ENCODE measurements at regions not wholly inside any gene's neighbourhood (a gene's known extent, or its start where the extent isn't known, plus 50 kb on each side); places are given as distances from the start of the nearest gene placed in this dataset.

GRCh38 chr18:73590950-73591349, 556.7 kb downstream of the FBXO15 start:
- WGBS, result 98% methylated on average over 3 of the region's 4 CpGs

GRCh38 chr18:73579698-73580097, 567.9 kb downstream of the FBXO15 start:
- H3K4me3 ChIP-seq (ENCODE audit: low read length), result no peak overlapping the region
- H3K27me3 ChIP-seq (ENCODE audit: insufficient read depth, low read length), result no peaks in the 10 kb centered on the region
- no peak overlapping the region for H3K27ac ChIP-seq (ENCODE audit: low read depth, low read length)
- no peaks in the 10 kb centered on the region for H3K36me3 ChIP-seq (ENCODE audit: insufficient read depth, low read length)
- H3K9me3 ChIP-seq (ENCODE audit: insufficient read depth, low read depth, low read length), result no peaks in the 10 kb centered on the region
- H3K9ac ChIP-seq (ENCODE audit: low read depth, low read length), result no peak overlapping the region
- no peaks in the 10 kb centered on the region for H3K4me1 ChIP-seq (ENCODE audit: insufficient read depth, low read length)

More at GRCh38 chr18:73590950-73591349, 556.7 kb downstream of the FBXO15 start:
- Histone ChIP-seq H3K36me3 (ENCODE audit: insufficient read depth, low read length) (no peaks in the 10 kb centered on the region), H3K4me1 (ENCODE audit: insufficient read depth, low read length) (no peaks in the 10 kb centered on the region), H3K4me3 (ENCODE audit: low read length) (no peak overlapping the region), H3K9me3 (ENCODE audit: insufficient read depth, low read depth, low read length) (no peaks in the 10 kb centered on the region), H3K27me3 (ENCODE audit: insufficient read depth, low read length) (no peaks in the 10 kb centered on the region), H3K9ac (ENCODE audit: low read depth, low read length) (no peak overlapping the region), H3K27ac (ENCODE audit: low read depth, low read length) (no peak overlapping the region)

- WGBS, result no CpG with 5 or more reads among the region's 1 CpG
- Histone ChIP-seq H3K4me1 (ENCODE audit: insufficient read depth, low read length) (no peaks in the 10 kb centered on the region), H3K9ac (ENCODE audit: low read depth, low read length) (no peak overlapping the region), H3K36me3 (ENCODE audit: insufficient read depth, low read length) (no peaks in the 10 kb centered on the region), H3K4me3 (ENCODE audit: low read length) (no peak overlapping the region), H3K27me3 (ENCODE audit: insufficient read depth, low read length) (no peaks in the 10 kb centered on the region), H3K27ac (ENCODE audit: low read depth, low read length) (no peak overlapping the region), H3K9me3 (ENCODE audit: insufficient read depth, low read depth, low read length) (no peaks in the 10 kb centered on the region)
Measured at GRCh38 chr18:73577365-73577764, 570.3 kb downstream of the FBXO15 start.

GRCh38 chr18:73563901-73564472, 583.6 kb downstream of the FBXO15 start:
- no CpG with 5 or more reads among the region's 1 CpG for WGBS
- no peak overlapping the region for H3K27ac ChIP-seq (ENCODE audit: low read depth, low read length)

GRCh38 chr18:73563345-73563744, 584.3 kb downstream of the FBXO15 start:
- Histone ChIP-seq H3K27me3 (ENCODE audit: insufficient read depth, low read length) (no peaks in the 10 kb centered on the region), H3K4me1 (ENCODE audit: insufficient read depth, low read length) (peaks cover 5% of the 10 kb centered on the region; the same call in 1 of the 2 replicates), H3K36me3 (ENCODE audit: insufficient read depth, low read length) (no peaks in the 10 kb centered on the region), H3K4me3 (ENCODE audit: low read length) (no peak overlapping the region), H3K27ac (ENCODE audit: low read depth, low read length) (no peak overlapping the region), H3K9me3 (ENCODE audit: insufficient read depth, low read depth, low read length) (no peaks in the 10 kb centered on the region), H3K9ac (ENCODE audit: low read depth, low read length) (no peak overlapping the region)
- WGBS, result 84% methylated on average over 4 of the region's 4 CpGs

More at GRCh38 chr18:73563901-73564472, 583.6 kb downstream of the FBXO15 start:
- H3K9ac ChIP-seq (ENCODE audit: low read depth, low read length), result no peak overlapping the region
- no peaks in the 10 kb centered on the region for H3K36me3 ChIP-seq (ENCODE audit: insufficient read depth, low read length)
- H3K4me3 ChIP-seq (ENCODE audit: low read length), result no peak overlapping the region
- no peaks in the 10 kb centered on the region for H3K9me3 ChIP-seq (ENCODE audit: insufficient read depth, low read depth, low read length)
- no peaks in the 10 kb centered on the region for H3K27me3 ChIP-seq (ENCODE audit: insufficient read depth, low read length)
- peaks cover 5% of the 10 kb centered on the region; the same call in 1 of the 2 replicates for H3K4me1 ChIP-seq (ENCODE audit: insufficient read depth, low read length)

- Histone ChIP-seq H3K4me3 (ENCODE audit: low read length) (no peak overlapping the region), H3K4me1 (ENCODE audit: insufficient read depth, low read length) (no peaks in the 10 kb centered on the region)
- 79% methylated on average over 4 of the region's 4 CpGs for WGBS
Measured at GRCh38 chr18:73556904-73557303, 590.7 kb downstream of the FBXO15 start.

GRCh38 chr18:73552171-73552570, 595.5 kb downstream of the FBXO15 start:
- Histone ChIP-seq H3K4me1 (ENCODE audit: insufficient read depth, low read length) (no peaks in the 10 kb centered on the region), H3K36me3 (ENCODE audit: insufficient read depth, low read length) (no peaks in the 10 kb centered on the region), H3K9me3 (ENCODE audit: insufficient read depth, low read depth, low read length) (no peaks in the 10 kb centered on the region), H3K9ac (ENCODE audit: low read depth, low read length) (no peak overlapping the region), H3K27me3 (ENCODE audit: insufficient read depth, low read length) (no peaks in the 10 kb centered on the region), H3K4me3 (ENCODE audit: low read length) (no peak overlapping the region), H3K27ac (ENCODE audit: low read depth, low read length) (no peak overlapping the region)
- 68% methylated on average over 4 of the region's 5 CpGs for WGBS

More at GRCh38 chr18:73556904-73557303, 590.7 kb downstream of the FBXO15 start:
- no peaks in the 10 kb centered on the region for H3K36me3 ChIP-seq (ENCODE audit: insufficient read depth, low read length)
- no peak overlapping the region for H3K27ac ChIP-seq (ENCODE audit: low read depth, low read length)
- no peaks in the 10 kb centered on the region for H3K27me3 ChIP-seq (ENCODE audit: insufficient read depth, low read length)
- no peaks in the 10 kb centered on the region for H3K9me3 ChIP-seq (ENCODE audit: insufficient read depth, low read depth, low read length)
- H3K9ac ChIP-seq (ENCODE audit: low read depth, low read length), result no peak overlapping the region

GRCh38 chr18:73551211-73551610, 596.4 kb downstream of the FBXO15 start:
- Histone ChIP-seq H3K27me3 (ENCODE audit: insufficient read depth, low read length) (no peaks in the 10 kb centered on the region), H3K36me3 (ENCODE audit: insufficient read depth, low read length) (no peaks in the 10 kb centered on the region), H3K4me1 (ENCODE audit: insufficient read depth, low read length) (no peaks in the 10 kb centered on the region), H3K27ac (ENCODE audit: low read depth, low read length) (no peak overlapping the region), H3K9ac (ENCODE audit: low read depth, low read length) (no peak overlapping the region), H3K4me3 (ENCODE audit: low read length) (no peak overlapping the region), H3K9me3 (ENCODE audit: insufficient read depth, low read depth, low read length) (no peaks in the 10 kb centered on the region)
- 95% methylated on average over 3 of the region's 3 CpGs for WGBS

- no peaks in the 10 kb centered on the region for H3K27me3 ChIP-seq (ENCODE audit: insufficient read depth, low read length)
- H3K36me3 ChIP-seq (ENCODE audit: insufficient read depth, low read length), result no peaks in the 10 kb centered on the region
- H3K4me3 ChIP-seq (ENCODE audit: low read length), result no peak overlapping the region
- H3K27ac ChIP-seq (ENCODE audit: low read depth, low read length), result no peak overlapping the region
- 86% methylated on average over 5 of the region's 5 CpGs for WGBS
- no peaks in the 10 kb centered on the region for H3K4me1 ChIP-seq (ENCODE audit: insufficient read depth, low read length)
- no peak overlapping the region for H3K9ac ChIP-seq (ENCODE audit: low read depth, low read length)
- H3K9me3 ChIP-seq (ENCODE audit: insufficient read depth, low read depth, low read length), result no peaks in the 10 kb centered on the region
Measured at GRCh38 chr18:73549236-73549635, 598.4 kb downstream of the FBXO15 start.

GRCh38 chr18:73545472-73545871, 602.2 kb downstream of the FBXO15 start:
- Histone ChIP-seq H3K36me3 (ENCODE audit: insufficient read depth, low read length) (no peaks in the 10 kb centered on the region), H3K27ac (ENCODE audit: low read depth, low read length) (no peak overlapping the region), H3K27me3 (ENCODE audit: insufficient read depth, low read length) (no peaks in the 10 kb centered on the region), H3K4me1 (ENCODE audit: insufficient read depth, low read length) (no peaks in the 10 kb centered on the region), H3K9ac (ENCODE audit: low read depth, low read length) (no peak overlapping the region), H3K9me3 (ENCODE audit: insufficient read depth, low read depth, low read length) (no peaks in the 10 kb centered on the region), H3K4me3 (ENCODE audit: low read length) (no peak overlapping the region)
- 93% methylated on average over 1 of the region's 1 CpG for WGBS

- 100% methylated on average over 1 of the region's 2 CpGs for WGBS
- H3K9me3 ChIP-seq (ENCODE audit: insufficient read depth, low read depth, low read length), result no peaks in the 10 kb centered on the region
- H3K27ac ChIP-seq (ENCODE audit: low read depth, low read length), result no peak overlapping the region
- H3K9ac ChIP-seq (ENCODE audit: low read depth, low read length), result no peak overlapping the region
- no peaks in the 10 kb centered on the region for H3K36me3 ChIP-seq (ENCODE audit: insufficient read depth, low read length)
- H3K4me3 ChIP-seq (ENCODE audit: low read length), result no peak overlapping the region
- no peaks in the 10 kb centered on the region for H3K4me1 ChIP-seq (ENCODE audit: insufficient read depth, low read length)
- H3K27me3 ChIP-seq (ENCODE audit: insufficient read depth, low read length), result no peaks in the 10 kb centered on the region
Measured at GRCh38 chr18:73544617-73545016, 603.0 kb downstream of the FBXO15 start.

- Histone ChIP-seq H3K4me1 (ENCODE audit: insufficient read depth, low read length) (no peaks in the 10 kb centered on the region), H3K27me3 (ENCODE audit: insufficient read depth, low read length) (no peaks in the 10 kb centered on the region), H3K27ac (ENCODE audit: low read depth, low read length) (no peak overlapping the region), H3K4me3 (ENCODE audit: low read length) (no peak overlapping the region), H3K9ac (ENCODE audit: low read depth, low read length) (no peak overlapping the region), H3K9me3 (ENCODE audit: insufficient read depth, low read depth, low read length) (no peaks in the 10 kb centered on the region), H3K36me3 (ENCODE audit: insufficient read depth, low read length) (no peaks in the 10 kb centered on the region)
- no CpG with 5 or more reads among the region's 1 CpG for WGBS
Measured at GRCh38 chr18:73544032-73544431, 603.6 kb downstream of the FBXO15 start.
